ENCODE measurements at regions not wholly inside any gene's neighbourhood (a gene's known extent, or its start where the extent isn't known, plus 50 kb on each side); places are given as distances from the start of the nearest gene placed in this dataset.

- H3K27me3 ChIP-seq (ENCODE audit: insufficient read depth, low read depth, low read length): no peaks in the 10 kb centered on the region
- no peak overlapping the region for H2AFZ ChIP-seq (ENCODE audit: low read depth, low read length)
- no peak overlapping the region for H3K9ac ChIP-seq (ENCODE audit: low read length)
- H3K9me3 ChIP-seq (ENCODE audit: low read length): no peaks in the 10 kb centered on the region
- H3K36me3 ChIP-seq (ENCODE audit: insufficient read depth, low read length): no peaks in the 10 kb centered on the region
- H3K9me2 ChIP-seq (ENCODE audit: insufficient read depth, low read length): no peaks in the 10 kb centered on the region
- no peaks in the 10 kb centered on the region for H4K20me1 ChIP-seq (ENCODE audit: insufficient read depth)
- H3K79me2 ChIP-seq (replicated peaks; ENCODE audit: insufficient read depth, low read length): no peaks in the 10 kb centered on the region
- H3F3A ChIP-seq (ENCODE audit: insufficient read depth, low read length, poor library complexity, severe bottlenecking): no peaks in the 10 kb centered on the region
- H3K4me3 ChIP-seq (ENCODE audit: low read length): no peak overlapping the region
- H3K4me2 ChIP-seq (ENCODE audit: low read length): no peak overlapping the region
- H3K27ac ChIP-seq (ENCODE audit: low read length): no peak overlapping the region
- TF ChIP-seq EP300 (conservative IDR thresholded peaks at IDR 0.05; ENCODE audit: poor library complexity, severe bottlenecking) (no peak), POLR2AphosphoS5 (IDR thresholded peaks at IDR 0.05) (no peak), SMC3 (conservative IDR thresholded peaks at IDR 0.05; ENCODE audit: poor library complexity) (no peak), CTCF (IDR thresholded peaks at IDR 0.05; ENCODE audit: poor library complexity, severe bottlenecking) (no peak), TAF1 (IDR thresholded peaks at IDR 0.05; ENCODE audit: low read depth) (no peak), EZH2 (IDR thresholded peaks at IDR 0.05; ENCODE audit: borderline replicate concordance, insufficient read depth, low read length, poor library complexity, severe bottlenecking) (no peak), REST (IDR thresholded peaks at IDR 0.05; ENCODE audit: borderline replicate concordance) (no peak), MXI1 (conservative IDR thresholded peaks at IDR 0.05; ENCODE audit: poor library complexity, severe bottlenecking) (no peak), RAD21 (conservative IDR thresholded peaks at IDR 0.05) (no peak)
Measured at GRCh38 chr2:236350426-236350825, 86.2 kb upstream of the ASB18 start.

- Histone ChIP-seq H4K20me1 (ENCODE audit: insufficient read depth) (no peaks in the 10 kb centered on the region), H3K9ac (ENCODE audit: low read length) (no peak overlapping the region), H3K79me2 (replicated peaks; ENCODE audit: insufficient read depth, low read length) (no peaks in the 10 kb centered on the region), H3K36me3 (ENCODE audit: insufficient read depth, low read length) (no peaks in the 10 kb centered on the region), H3K9me2 (ENCODE audit: insufficient read depth, low read length) (no peaks in the 10 kb centered on the region), H3K9me3 (ENCODE audit: low read length) (no peaks in the 10 kb centered on the region), H2AFZ (ENCODE audit: low read depth, low read length) (no peak overlapping the region), H3K27ac (ENCODE audit: low read length) (no peak overlapping the region), H3K4me3 (ENCODE audit: low read length) (no peak overlapping the region), H3K27me3 (ENCODE audit: insufficient read depth, low read depth, low read length) (no peaks in the 10 kb centered on the region), H3F3A (ENCODE audit: insufficient read depth, low read length, poor library complexity, severe bottlenecking) (no peaks in the 10 kb centered on the region), H3K4me2 (ENCODE audit: low read length) (no peak overlapping the region)
- TF ChIP-seq POLR2AphosphoS5 (IDR thresholded peaks at IDR 0.05): no peak
- TF ChIP-seq EZH2 (IDR thresholded peaks at IDR 0.05; ENCODE audit: borderline replicate concordance, insufficient read depth, low read length, poor library complexity, severe bottlenecking): no peak
- no peak for TF ChIP-seq EP300 (conservative IDR thresholded peaks at IDR 0.05; ENCODE audit: poor library complexity, severe bottlenecking)
- no peak for TF ChIP-seq CTCF (IDR thresholded peaks at IDR 0.05; ENCODE audit: poor library complexity, severe bottlenecking)
Measured at GRCh38 chr2:236351966-236352525, 87.8 kb upstream of the ASB18 start.

All from neural cell (in vitro differentiated cells).